Keratinocyte (primary cell): ENCODE measurements at regions not wholly inside any gene's neighbourhood (a gene's known extent, or its start where the extent isn't known, plus 50 kb on each side); places are given as distances from the start of the nearest gene placed in this dataset.

Experiments
- DNase-seq: peaks from one replicate; pipeline ENCODE4 v3.0.0-alpha.2; 2011; ENCODE audit warnings: low read depth, missing footprints, low spot score
- FAIRE-seq: peaks from 2 replicates; lab custom pipeline; 2011; peaks lifted over from hg19 to GRCh38; lab: Jason Lieb, UNC
- H2AFZ ChIP-seq: 2 replicates; pipeline ENCODE4 v1.6.0; 2012; ENCODE audit warnings: low read length, control low read depth, inconsistent platforms; ENCODE audit not compliant: control insufficient read depth
- H3K27ac ChIP-seq: 2 replicates; pipeline ENCODE4 v1.5.1; 2011; ENCODE audit warnings: low read length; ENCODE audit not compliant: control insufficient read depth, insufficient read depth
- H3K27me3 ChIP-seq: 3 replicates; pipeline ENCODE4 v1.6.0; 2011; ENCODE audit warnings: low read length; ENCODE audit not compliant: control insufficient read depth, insufficient read depth; ENCODE audit errors: extremely low read depth
- H3K36me3 ChIP-seq, 2 experiments: 2 replicates in 1 of 2; 3 replicates in 1 of 2; pipeline ENCODE4 v1.5.1; 2011; ENCODE audit warnings: low read length in 2 of 2, mild to moderate bottlenecking in 1 of 2; ENCODE audit not compliant: control insufficient read depth in 2 of 2, insufficient read depth in 2 of 2; ENCODE audit errors: extremely low read depth in 1 of 2
- H3K4me1 ChIP-seq: 3 replicates; pipeline ENCODE4 v1.5.1; 2011; ENCODE audit warnings: low read length; ENCODE audit not compliant: control insufficient read depth, insufficient read depth; ENCODE audit errors: extremely low read depth
- H3K4me2 ChIP-seq: 3 replicates; pipeline ENCODE4 v1.6.0; 2011; ENCODE audit warnings: low read depth, low read length; ENCODE audit not compliant: control insufficient read depth, insufficient read depth; ENCODE audit errors: extremely low read depth
- H3K4me3 ChIP-seq, 3 experiments: fragments of 200-600 bp in 1 of 3; sonication (generic) in 1 of 3; 2 replicates in 2 of 3; 3 replicates in 1 of 3; pipeline ENCODE4 v1.5.1; 2011 to 2016; ENCODE audit warnings: low read length in 3 of 3, mild to moderate bottlenecking in 3 of 3, control low read depth in 2 of 3, inconsistent platforms in 1 of 3, low read depth in 1 of 3, mixed read lengths in 1 of 3, mixed run types in 1 of 3, moderate library complexity in 1 of 3; ENCODE audit not compliant: control insufficient read depth in 2 of 3, insufficient read depth in 2 of 3; ENCODE audit errors: extremely low read depth in 1 of 3
- H3K79me2 ChIP-seq: 2 replicates; pipeline ENCODE4 v1.6.0; 2012; ENCODE audit warnings: low read length; ENCODE audit not compliant: control insufficient read depth, insufficient read depth
- H3K9ac ChIP-seq: 3 replicates; pipeline ENCODE4 v1.6.0; 2011; ENCODE audit warnings: low read length; ENCODE audit not compliant: control insufficient read depth, insufficient read depth; ENCODE audit errors: extremely low read depth
- H3K9me1 ChIP-seq: 3 replicates; pipeline ENCODE4 v1.6.0; 2011; ENCODE audit warnings: low read length; ENCODE audit not compliant: control insufficient read depth, insufficient read depth; ENCODE audit errors: extremely low read depth
- H3K9me3 ChIP-seq: 2 replicates; pipeline ENCODE4 v1.5.1; 2012; ENCODE audit warnings: low read depth, low read length; ENCODE audit not compliant: control insufficient read depth
- H4K20me1 ChIP-seq: 3 replicates; pipeline ENCODE4 v1.6.0; 2011; ENCODE audit warnings: low read length; ENCODE audit not compliant: control insufficient read depth, insufficient read depth; ENCODE audit errors: extremely low read depth
- CTCF ChIP-seq, 3 experiments: IDR thresholded peaks in 1 of 3; conservative IDR thresholded peaks in 1 of 3; optimal IDR thresholded peaks in 1 of 3; 2 replicates in 2 of 3; 3 replicates in 1 of 3; pipeline versions ENCODE3 to v1.5.1; 2011; ENCODE audit warnings: low read length in 3 of 3, mild to moderate bottlenecking in 3 of 3, moderate library complexity in 2 of 3, control low read depth in 1 of 3, inconsistent platforms in 1 of 3; ENCODE audit not compliant: insufficient read depth in 2 of 3; ENCODE audit errors: extremely low read depth in 1 of 3
- EZH2 ChIP-seq: IDR thresholded peaks from one replicate; pipeline ENCODE4 v1.6.1; 2012; ENCODE audit warnings: inconsistent platforms, mild to moderate bottlenecking, low read length, moderate library complexity
- dilution Hi-C: fragments of 300-500 bp; cut with MboI; formaldehyde crosslinking; loops from one replicate; pipeline ENCODE4 v1.7.0; 2020; ENCODE audit warnings: low sequenced_read_pairs; ENCODE audit not compliant: extremely low pct_ligation_motif_present

- Histone ChIP-seq H3K9me1 (no peaks in the 10 kb centered on the region), H3K79me2 (no peaks in the 10 kb centered on the region), H3K27me3 (no peaks in the 10 kb centered on the region), H3K27ac (no peak overlapping the region), H3K36me3 (no peaks in the 10 kb centered on the region), H3K4me3 (no peak overlapping the region), H3K4me2 (no peak overlapping the region), H4K20me1 (no peaks in the 10 kb centered on the region), H3K4me1 (peaks cover 5% of the 10 kb centered on the region), H2AFZ (no peak overlapping the region), H3K9ac (no peak overlapping the region), H3K9me3 (no peaks in the 10 kb centered on the region)
- DNase-seq (no peak), FAIRE-seq (no peak)
- dilution Hi-C loops = no loop called here
- TF ChIP-seq EZH2 = no peak
- no peak for TF ChIP-seq CTCF (optimal IDR thresholded peaks at IDR 0.05 in 1 of 3, IDR thresholded peaks at IDR 0.05 in 1 of 3, conservative IDR thresholded peaks at IDR 0.05 in 1 of 3; ENCODE audit: extremely low read depth in 1 of 3, insufficient read depth in 2 of 3, low read length in 3 of 3)
Observed at GRCh38 chr1:87426463-87427249, 98.0 kb downstream of the LMO4 start.

- Histone ChIP-seq H4K20me1 (no peaks in the 10 kb centered on the region), H3K9ac (no peak overlapping the region), H3K27me3 (no peaks in the 10 kb centered on the region), H3K9me3 (no peaks in the 10 kb centered on the region), H3K36me3 (no peaks in the 10 kb centered on the region), H2AFZ (no peak overlapping the region), H3K9me1 (no peaks in the 10 kb centered on the region), H3K79me2 (no peaks in the 10 kb centered on the region), H3K4me3 (no peak overlapping the region), H3K4me2 (no peak overlapping the region), H3K4me1 (peaks cover 3% of the 10 kb centered on the region), H3K27ac (no peak overlapping the region)
- DNase-seq (no peak), FAIRE-seq (no peak)
- no peak for TF ChIP-seq CTCF (optimal IDR thresholded peaks at IDR 0.05 in 1 of 3, IDR thresholded peaks at IDR 0.05 in 1 of 3, conservative IDR thresholded peaks at IDR 0.05 in 1 of 3; ENCODE audit: extremely low read depth in 1 of 3, insufficient read depth in 2 of 3, low read length in 3 of 3)
- no peak for TF ChIP-seq EZH2
- dilution Hi-C loops = no loop called here
Observed at GRCh38 chr1:87428367-87428766, 99.7 kb downstream of the LMO4 start.
